Activated CD4-positive, alpha-beta T cell treated with anti-CD3 and anti-CD28 coated beads, Interleukin-10, Interleukin-2, amounts not matched to agents 100 ng/mL and 50 ng/mL, durations not matched to agents 16 hours and 8 hours (primary cell): ENCODE measurements at regions not wholly inside any gene's neighbourhood (a gene's known extent, or its start where the extent isn't known, plus 50 kb on each side); places are given as distances from the start of the nearest gene placed in this dataset.

Source experiments
- DNase-seq: peaks from one replicate; pipeline ENCODE4 v3.0.0-alpha.2; 2020

DNA sequence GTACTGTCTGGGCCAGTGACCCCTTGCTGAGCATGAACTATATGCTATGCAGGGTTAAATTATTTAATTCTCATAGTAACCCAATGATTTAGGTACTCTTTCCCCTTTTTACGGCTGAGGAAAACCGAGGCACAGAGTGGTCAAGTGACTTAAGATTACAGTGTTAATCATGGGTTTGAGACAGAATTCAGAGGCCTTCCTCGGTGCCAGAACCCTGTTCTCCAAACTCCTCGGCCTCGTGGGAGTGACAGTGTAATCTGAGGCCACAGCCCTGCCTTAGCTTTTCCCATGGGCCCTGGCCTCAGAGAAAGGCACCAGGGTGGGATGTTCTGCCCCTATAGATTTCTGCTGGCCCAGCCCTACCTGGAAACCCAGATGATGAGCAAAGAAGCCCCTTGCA is 86.4 kb upstream of the ZNF648 start:
- no peak for DNase-seq

DNA sequence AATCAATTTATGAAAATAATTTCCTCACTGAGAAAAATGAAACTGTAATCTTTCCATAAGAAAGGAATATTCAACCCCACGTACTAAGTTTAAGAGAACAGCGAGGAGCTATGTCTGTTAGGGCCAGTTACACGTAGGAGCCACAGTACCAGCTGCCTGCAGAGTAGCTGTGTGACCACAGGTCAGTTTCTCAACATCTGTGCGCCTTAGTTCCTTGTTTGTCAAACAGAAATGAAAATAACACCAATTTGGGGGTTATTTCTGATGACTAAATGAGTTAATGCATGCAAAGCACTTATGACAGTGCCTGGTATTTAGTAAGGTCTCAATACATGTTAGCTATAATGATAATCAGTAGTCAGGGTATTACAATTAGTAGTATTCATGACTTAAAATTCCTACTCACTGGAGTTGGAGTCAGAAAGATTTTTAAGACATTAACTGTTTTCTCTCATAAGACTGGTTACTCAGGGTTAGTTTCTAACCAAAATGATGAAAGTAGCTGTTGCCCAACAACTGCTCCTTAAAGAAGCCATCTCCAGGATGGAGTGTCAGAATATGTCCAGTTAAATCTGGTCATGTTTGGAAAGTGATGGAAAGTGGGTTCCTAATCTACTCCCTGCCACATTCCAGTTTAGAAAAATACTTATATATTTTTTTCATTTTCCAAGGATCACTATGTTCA is 85.8 kb upstream of the ZNF648 start:
- no peak for DNase-seq

GRCh38 chr1:182146286-182146685 is 84.8 kb upstream of the ZNF648 start:
- no peak for DNase-seq

DNA sequence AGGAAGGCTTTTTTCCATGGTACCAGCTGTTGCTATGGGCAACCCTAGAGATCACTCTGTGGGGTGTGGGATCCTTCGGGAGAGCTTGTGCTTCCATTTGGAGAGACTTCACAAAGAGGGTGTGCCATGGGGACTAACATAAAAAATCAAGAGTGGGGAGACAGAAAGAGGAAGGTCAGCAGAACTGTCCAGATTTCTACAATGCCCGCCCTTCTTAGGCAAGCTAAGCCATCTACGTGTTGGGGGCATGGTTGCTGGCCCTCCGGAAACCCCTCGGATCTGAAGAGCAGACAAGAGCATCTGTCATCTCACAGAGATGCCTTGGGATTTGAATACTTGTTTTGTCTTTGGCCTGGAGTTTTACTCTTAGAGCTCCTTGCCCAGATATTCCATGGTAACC is 83.9 kb upstream of the ZNF648 start:
- DNase-seq: no peak

- DNase-seq: no peak
Measured at GRCh38 chr1:182144646-182145030, 83.1 kb upstream of the ZNF648 start.

DNA sequence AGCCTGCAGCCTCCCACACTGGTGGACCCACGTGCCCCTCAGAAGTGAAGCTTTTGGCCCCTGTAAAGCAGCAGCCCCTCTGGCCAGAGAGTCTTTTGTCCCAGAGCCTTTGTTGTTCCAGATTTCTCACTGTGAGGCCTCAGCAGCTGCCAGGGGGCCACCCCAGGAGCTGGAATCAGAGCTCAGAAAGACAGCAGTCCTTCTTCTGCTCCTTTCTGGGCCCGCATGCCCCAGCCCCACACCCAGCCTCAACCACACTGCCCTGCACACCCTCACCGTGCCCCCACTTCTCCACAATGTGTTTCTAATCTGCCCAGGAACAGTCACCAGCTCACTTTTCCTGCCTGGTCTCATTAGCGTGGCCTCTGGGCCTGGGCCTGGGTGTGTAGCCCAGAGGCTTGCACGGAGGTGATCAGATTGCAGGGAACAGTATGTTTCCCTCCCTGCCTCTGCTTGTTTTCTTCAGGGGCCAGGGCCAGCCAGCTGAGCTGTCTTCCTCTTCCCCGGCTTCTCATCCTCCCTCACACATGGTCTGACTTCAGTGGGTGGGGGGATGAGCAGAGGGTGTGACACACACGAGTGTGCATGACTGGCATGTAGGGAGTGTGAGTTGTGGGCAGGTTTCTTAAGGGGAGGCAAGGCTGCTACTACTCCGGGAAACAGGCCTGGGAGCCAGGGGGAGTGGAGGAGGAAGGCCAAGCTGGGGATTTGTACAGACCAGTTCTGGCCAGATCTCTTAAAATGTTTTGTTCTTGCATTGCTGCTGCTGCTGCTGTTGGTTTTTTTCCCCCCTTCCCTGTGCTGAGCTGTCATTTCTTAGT is 82.5 kb upstream of the ZNF648 start:
- no peak for DNase-seq

- peak; percentile 87 for DNase-seq
Measured at GRCh38 chr1:182143154-182143657, 81.7 kb upstream of the ZNF648 start.

DNA sequence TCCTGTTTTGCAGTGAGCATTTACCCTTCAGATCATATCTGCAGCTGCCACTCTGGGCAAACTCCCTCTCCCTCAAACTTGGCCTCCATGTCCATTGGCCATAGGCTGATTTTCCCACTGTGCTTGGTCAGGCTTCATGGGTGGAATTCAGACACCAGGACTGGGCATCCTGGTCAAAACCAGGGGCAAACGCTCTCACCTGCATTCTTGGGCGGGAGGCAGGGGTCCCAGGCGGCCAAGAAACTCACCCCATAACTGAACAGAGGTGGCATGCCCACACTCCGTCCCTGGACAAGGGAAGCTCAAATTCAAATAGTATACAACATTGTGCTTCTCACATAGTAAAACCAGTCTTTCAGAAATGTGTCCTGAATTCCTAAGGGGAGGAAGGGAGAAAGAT is 81.1 kb upstream of the ZNF648 start:
- no peak for DNase-seq

DNA sequence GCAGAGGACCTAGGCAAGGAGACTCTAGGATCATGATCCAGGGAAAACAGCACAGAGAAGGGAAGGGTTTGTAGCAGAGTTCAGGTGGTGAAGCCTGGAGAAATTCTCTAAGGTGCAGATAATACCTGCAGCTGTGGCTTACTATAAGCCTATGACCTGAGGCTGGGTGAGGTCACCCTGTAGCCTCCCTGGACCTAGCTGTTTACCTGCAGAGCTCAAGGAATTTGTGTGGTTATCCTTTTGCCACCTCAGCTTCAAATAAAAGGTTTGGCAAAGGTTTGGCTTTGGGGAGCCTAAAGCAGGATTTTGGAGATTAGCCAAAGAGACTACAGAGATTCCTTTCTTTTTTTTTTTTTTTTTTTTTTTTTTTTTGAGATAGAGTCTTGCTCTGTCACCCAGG is 79.5 kb upstream of the ZNF648 start:
- no peak for DNase-seq

GRCh38 chr1:182139496-182139895 is 78.0 kb upstream of the ZNF648 start:
- DNase-seq: no peak

DNA sequence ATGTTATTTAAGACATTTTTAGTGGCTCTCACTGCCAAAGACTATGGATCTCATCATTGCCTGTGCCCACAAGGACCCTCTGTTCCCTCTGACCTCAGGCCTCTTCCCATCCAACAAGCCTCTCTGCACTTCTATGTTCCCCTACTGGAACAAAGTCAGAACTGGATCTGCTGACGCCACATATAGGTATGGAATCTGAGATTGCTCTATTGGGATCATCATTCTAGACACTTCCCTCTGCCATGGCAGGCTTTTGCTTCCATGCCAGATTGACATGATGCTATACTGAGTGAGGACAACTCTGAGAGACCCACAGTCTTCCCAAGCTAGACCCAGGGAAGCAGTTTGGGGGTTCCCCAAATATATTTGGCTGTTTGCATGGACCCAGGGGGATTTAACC is 76.0 kb upstream of the ZNF648 start:
- DNase-seq: no peak

GRCh38 chr1:182135946-182136345 is 74.4 kb upstream of the ZNF648 start:
- DNase-seq: no peak

GRCh38 chr1:182134257-182134656 is 72.7 kb upstream of the ZNF648 start:
- no peak for DNase-seq

DNA sequence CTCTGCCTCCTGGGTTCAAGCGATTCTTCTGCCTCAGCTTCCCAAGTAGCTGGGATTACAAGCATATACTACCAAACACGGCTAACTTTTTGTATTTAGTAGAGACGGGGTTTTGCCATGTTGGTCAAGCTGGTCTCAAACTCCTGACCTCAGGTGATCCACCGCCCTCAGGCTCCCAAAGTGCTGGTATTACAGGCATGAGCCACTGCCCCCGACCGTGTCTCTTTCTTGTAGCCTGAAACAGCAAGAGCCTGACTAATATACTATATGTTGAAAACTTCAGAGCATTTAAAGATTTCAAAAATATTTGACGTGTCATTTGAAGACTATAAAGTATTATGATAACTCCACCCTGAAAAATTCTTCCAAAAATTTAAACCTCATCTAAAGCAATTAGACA is 71.7 kb upstream of the ZNF648 start:
- DNase-seq: no peak

DNA sequence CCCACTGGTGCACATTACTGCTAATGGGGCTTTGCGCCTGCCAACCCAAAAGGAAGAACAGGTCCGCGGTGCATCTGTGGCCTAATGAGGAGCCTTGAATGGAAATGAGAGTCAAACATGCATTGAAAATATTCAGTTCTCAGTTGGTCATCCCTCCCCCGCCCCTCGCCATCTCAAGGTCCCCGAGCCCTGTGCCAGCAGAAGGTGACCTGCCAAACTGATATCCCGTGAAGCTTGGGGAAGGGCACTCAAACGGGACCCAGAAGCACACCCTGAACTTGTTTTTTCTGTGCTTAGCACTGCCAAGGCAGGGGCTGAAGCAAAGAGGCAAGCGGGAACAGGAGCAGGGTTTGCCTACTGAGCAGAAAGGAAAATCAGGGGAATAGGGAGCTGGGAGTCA is 67.9 kb upstream of the ZNF648 start:
- DNase-seq: no peak

DNA sequence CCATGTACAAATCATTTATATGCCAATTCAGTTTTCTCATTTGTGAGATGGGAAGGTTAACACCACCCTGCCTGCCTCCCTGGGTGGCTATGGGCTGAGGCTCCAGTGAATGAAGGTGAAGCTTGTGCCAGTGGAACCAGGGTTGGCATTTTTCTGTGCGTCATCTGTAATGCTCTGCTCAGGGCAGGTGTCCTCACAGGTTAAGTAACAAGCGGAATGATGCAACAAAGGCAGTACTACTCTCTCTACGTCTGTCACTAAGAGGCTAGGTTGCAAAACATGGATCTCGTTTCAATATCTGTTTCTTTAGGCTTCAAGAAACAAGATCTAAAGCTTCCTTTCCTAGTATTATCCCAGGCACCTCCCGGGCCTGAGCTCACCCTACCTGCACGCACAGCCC is 67.0 kb upstream of the ZNF648 start:
- no peak for DNase-seq

DNA sequence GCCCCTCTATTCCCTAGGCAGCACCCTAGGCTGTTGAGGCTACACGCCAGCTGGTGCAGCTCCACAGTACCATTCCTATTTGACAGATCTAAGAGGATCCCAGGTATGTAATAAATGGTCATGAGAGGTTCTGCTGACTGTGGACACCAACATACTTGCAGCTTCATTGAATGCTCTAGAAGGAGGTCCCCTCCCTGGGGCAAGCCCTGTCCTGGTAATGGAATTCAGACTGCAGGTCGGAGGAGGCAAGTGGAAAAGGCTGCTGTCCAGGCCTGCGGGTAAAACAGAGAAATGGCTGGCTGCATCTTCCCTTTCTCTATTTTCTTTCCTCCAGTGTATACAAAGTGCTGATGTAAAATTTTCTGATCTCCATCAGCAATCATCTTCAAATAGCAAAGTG is 66.1 kb upstream of the ZNF648 start:
- DNase-seq: no peak

DNA sequence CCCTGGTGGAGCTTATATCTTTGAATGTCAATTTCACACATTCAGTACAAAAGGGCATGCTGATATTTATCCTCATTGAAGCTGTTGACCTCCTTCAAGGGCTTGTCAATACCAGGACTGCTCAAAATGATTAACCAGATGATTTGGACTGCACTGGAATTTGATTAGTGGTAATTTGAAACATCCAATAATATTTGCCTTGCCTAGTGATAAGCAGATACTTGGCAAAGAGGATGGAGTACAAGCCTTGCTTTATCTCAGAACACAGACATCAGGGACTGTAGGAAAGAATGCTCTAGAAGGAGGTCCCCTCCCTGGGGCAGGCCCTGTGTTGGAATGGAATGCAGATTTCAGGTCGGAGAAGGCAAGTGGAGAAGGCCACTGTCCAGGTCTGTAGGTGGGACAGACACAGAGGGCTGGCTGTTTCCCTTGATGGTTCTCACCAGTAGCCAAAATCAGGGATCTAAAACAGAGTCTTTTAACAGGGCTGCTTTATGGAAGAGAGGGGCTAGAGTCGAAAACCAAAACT is 64.8 kb upstream of the ZNF648 start:
- DNase-seq: no peak

- no peak for DNase-seq
Measured at GRCh38 chr1:182122913-182123260, 61.4 kb upstream of the ZNF648 start.

- DNase-seq: no peak
Measured at GRCh38 chr1:182122256-182122912, 60.9 kb upstream of the ZNF648 start.

DNA sequence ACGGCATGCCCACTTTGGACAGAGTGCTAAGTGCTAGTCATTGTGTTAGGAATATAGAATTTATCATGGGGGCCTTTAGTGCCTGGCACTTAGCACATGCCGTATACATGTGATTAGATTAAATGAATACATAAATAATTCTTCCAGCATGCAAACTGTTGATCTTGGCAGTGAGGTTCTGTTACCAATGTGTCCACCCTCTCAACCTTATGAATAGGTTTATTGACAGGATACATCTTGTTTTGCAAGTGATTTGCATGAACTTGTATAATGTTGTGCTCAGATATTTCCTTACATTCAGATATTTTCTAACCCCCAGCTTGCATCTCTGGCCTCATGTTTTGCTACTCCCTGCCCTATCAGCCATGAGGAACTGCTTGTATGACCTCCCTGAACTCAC is 60.3 kb upstream of the ZNF648 start:
- DNase-seq: no peak

DNA sequence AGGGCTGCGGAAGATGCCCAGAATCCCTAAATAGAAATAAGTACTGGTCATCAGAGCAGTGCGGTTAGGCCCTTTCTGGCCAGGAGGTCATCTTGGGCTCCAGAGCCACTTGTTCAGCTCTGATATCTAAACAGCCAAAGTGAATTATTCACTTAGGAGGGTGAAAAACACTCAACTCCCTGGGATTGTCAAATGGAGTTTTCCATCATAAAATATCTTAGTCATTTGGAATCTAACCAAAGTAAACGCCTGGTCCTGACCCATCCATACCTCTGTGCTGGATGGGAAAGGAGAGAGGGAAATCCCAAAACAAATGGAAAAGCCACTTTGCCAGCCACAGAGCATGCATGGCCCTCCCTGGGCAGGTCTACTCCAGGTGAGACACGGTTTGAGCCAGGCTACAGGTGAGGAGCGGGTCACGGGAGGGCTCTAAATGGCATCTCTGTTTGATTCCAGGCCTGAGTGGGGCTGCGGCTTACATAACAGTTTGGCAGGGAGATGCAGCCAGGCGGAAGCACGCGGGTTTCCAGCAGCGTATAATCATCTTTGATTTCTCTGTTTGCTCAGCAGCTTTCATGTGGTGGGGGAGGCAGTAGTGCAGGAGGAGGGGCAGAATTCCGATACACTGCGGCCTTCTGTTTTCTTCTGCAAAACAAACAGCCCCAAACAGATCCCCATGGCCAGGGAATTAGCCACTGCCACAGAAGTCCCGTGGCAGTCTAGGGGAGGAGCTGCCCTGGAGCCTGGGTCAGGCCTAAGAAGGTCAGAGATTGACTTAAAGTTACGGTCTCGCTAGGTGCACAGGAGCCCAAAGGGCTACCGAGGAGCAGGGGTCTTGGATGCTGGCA is 59.1 kb upstream of the ZNF648 start:
- DNase-seq: no peak

DNA sequence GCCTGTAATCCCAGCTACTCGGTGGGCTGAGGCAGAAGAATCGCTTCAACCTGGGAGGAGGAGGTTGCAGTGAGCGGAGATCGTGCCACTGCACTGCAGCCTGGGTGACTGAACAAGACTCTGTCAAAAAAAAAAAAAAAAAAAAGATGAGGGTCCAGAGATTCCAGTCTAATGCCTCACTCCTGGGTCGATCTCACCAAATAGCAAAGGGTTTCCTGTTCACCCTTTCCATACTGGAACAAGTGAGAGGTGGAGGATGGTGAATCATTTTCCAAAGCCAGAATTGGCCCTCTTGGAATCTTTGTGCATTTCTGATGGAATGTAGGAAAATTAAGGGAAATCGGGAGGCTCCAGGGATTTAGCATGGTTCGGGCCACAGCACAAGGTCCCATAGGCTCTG is 58.1 kb upstream of the ZNF648 start:
- no peak for DNase-seq
